SU-DHL-6 (cell line): ENCODE measurements at regions not wholly inside any gene's neighbourhood (a gene's known extent, or its start where the extent isn't known, plus 50 kb on each side); places are given as distances from the start of the nearest gene placed in this dataset.
A peak's percentile ranks its signal among the peaks of the same experiment; 100 is the strongest.
"Not testable (repeated sequence)": the region's sequence is repeated elsewhere in the genome, so short reads cannot be mapped to it uniquely, and the experiment has no call there.

Source experiments
- H2AFZ ChIP-seq: fragments of 200-600 bp; sonication (generic); 2 replicates; pipeline ENCODE4 v1.6.1; 2014; ENCODE audit warnings: low read depth, mild to moderate bottlenecking, moderate library complexity, mixed read lengths, antibody characterized with exemption, low read length; ENCODE audit not compliant: severe bottlenecking
- H3F3A ChIP-seq: fragments of 200-600 bp; shearing (Covaris generic); 2 replicates; pipeline ENCODE4 v1.6.0; 2016; ENCODE audit warnings: antibody characterized with exemption, mild to moderate bottlenecking; ENCODE audit not compliant: insufficient read depth
- H3K27ac ChIP-seq: fragments of 200-600 bp; sonication (generic); 2 replicates; pipeline ENCODE4 v1.5.1; 2016; ENCODE audit warnings: low read depth, mild to moderate bottlenecking, low read length, moderate library complexity, mixed read lengths
- H3K27me3 ChIP-seq: fragments of 200-600 bp; sonication (generic), shearing (Covaris generic); 2 replicates; pipeline ENCODE4 v1.6.0; 2014; ENCODE audit warnings: mild to moderate bottlenecking, low read length
- H3K36me3 ChIP-seq: fragments of 200-600 bp; sonication (generic); 2 replicates; pipeline ENCODE4 v1.6.1; 2014; ENCODE audit warnings: mild to moderate bottlenecking, low read length, mixed read lengths
- H3K4me2 ChIP-seq: fragments of 300-600, 200-600 bp; shearing (Covaris generic), sonication (generic); 2 replicates; pipeline ENCODE4 v1.6.0; 2014; ENCODE audit warnings: low read length, low read depth, mild to moderate bottlenecking; ENCODE audit not compliant: poor library complexity, severe bottlenecking
- H3K4me3 ChIP-seq: fragments of 200-600 bp; sonication (generic); 2 replicates; pipeline ENCODE4 v1.5.1; 2014; ENCODE audit warnings: antibody characterized with exemption, low read length, mild to moderate bottlenecking, mixed read lengths; ENCODE audit not compliant: insufficient read depth, poor library complexity, severe bottlenecking
- H3K79me2 ChIP-seq: fragments of 200-600 bp; sonication (generic); 2 replicates; pipeline ENCODE4 v1.6.1; 2014; ENCODE audit warnings: mild to moderate bottlenecking, low read length, moderate library complexity; ENCODE audit not compliant: insufficient read depth
- H3K9ac ChIP-seq: fragments of 200-600 bp; sonication (generic); 2 replicates; pipeline ENCODE4 v1.7.0; 2014; ENCODE audit warnings: mild to moderate bottlenecking, low read length
- H3K9me2 ChIP-seq: fragments of 200-600 bp; sonication (generic); replicated peaks from 2 replicates; pipeline ENCODE4 v1.6.1; 2014; ENCODE audit warnings: low read length; ENCODE audit not compliant: insufficient read depth
- H3K9me3 ChIP-seq: fragments of 200-600 bp; sonication (generic); 2 replicates; pipeline ENCODE4 v1.6.1; 2014; ENCODE audit warnings: low read length, mixed read lengths; ENCODE audit not compliant: insufficient read depth
- H4K20me1 ChIP-seq: fragments of 200-600 bp; sonication (generic); 2 replicates; pipeline ENCODE4 v1.6.1; 2014; ENCODE audit warnings: low read depth, mild to moderate bottlenecking, antibody characterized with exemption, low read length, moderate library complexity, mixed read lengths
- EZH2phosphoT487 ChIP-seq: fragments of 200-600 bp; sonication (generic), shearing (Covaris generic); conservative IDR thresholded peaks from 2 replicates; pipeline ENCODE4 v1.6.1; 2018; ENCODE audit warnings: mild to moderate bottlenecking, antibody characterized with exemption, low read length, moderate library complexity, mixed read lengths
- TF ChIP-seq, protein P1 (sequence below): fragments of 200-600 bp; sonication (generic); IDR thresholded peaks from one replicate; pipeline ENCODE4 v1.5.1; 2017; ENCODE audit warnings: antibody characterized with exemption, mild to moderate bottlenecking, low read length, moderate library complexity; ENCODE audit not compliant: insufficient read depth, poor library complexity, severe bottlenecking

DNA sequence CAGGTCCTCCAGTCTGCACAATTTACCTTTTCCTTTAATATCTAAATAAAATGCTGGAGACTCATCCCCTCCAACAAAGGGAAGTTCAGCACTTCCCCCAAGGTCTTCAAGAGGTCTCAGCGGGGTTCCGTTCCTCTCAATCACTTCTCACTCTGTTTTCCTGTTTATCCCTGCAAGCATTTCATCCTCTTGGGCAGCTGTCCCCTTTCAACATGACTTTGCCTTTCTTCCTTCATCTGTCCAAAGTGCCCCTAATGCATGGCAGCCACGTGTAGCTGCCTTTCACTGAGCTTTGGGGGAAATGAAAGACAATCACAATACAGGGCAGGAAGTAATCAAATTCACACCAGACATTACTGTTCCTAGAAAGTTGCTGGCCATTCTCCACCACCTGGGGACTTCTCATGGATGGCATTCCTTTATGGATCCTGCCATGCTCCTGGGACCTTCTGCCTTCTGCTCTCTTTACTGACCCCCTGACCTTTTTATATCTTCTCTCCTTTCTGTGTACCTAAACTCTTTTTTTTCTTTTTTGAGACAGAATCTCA, 79.7 kb upstream of the USP9X start:
- Histone ChIP-seq H3F3A (no peaks in the 10 kb centered on the region), H2AFZ (no peak overlapping the region), H3K36me3 (no peaks in the 10 kb centered on the region), H3K79me2 (no peaks in the 10 kb centered on the region), H3K4me2 (no peak overlapping the region), H4K20me1 (no peaks in the 10 kb centered on the region), H3K9ac (no peak overlapping the region), H3K9me3 (no peaks in the 10 kb centered on the region), H3K4me3 (no peak overlapping the region), H3K27me3 (no peaks in the 10 kb centered on the region), H3K9me2 (no peaks in the 10 kb centered on the region), H3K27ac (no peak overlapping the region)
- no peak for TF ChIP-seq EZH2phosphoT487
- TF ChIP-seq, protein P1, sequence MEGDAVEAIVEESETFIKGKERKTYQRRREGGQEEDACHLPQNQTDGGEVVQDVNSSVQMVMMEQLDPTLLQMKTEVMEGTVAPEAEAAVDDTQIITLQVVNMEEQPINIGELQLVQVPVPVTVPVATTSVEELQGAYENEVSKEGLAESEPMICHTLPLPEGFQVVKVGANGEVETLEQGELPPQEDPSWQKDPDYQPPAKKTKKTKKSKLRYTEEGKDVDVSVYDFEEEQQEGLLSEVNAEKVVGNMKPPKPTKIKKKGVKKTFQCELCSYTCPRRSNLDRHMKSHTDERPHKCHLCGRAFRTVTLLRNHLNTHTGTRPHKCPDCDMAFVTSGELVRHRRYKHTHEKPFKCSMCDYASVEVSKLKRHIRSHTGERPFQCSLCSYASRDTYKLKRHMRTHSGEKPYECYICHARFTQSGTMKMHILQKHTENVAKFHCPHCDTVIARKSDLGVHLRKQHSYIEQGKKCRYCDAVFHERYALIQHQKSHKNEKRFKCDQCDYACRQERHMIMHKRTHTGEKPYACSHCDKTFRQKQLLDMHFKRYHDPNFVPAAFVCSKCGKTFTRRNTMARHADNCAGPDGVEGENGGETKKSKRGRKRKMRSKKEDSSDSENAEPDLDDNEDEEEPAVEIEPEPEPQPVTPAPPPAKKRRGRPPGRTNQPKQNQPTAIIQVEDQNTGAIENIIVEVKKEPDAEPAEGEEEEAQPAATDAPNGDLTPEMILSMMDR: no peak

DNA sequence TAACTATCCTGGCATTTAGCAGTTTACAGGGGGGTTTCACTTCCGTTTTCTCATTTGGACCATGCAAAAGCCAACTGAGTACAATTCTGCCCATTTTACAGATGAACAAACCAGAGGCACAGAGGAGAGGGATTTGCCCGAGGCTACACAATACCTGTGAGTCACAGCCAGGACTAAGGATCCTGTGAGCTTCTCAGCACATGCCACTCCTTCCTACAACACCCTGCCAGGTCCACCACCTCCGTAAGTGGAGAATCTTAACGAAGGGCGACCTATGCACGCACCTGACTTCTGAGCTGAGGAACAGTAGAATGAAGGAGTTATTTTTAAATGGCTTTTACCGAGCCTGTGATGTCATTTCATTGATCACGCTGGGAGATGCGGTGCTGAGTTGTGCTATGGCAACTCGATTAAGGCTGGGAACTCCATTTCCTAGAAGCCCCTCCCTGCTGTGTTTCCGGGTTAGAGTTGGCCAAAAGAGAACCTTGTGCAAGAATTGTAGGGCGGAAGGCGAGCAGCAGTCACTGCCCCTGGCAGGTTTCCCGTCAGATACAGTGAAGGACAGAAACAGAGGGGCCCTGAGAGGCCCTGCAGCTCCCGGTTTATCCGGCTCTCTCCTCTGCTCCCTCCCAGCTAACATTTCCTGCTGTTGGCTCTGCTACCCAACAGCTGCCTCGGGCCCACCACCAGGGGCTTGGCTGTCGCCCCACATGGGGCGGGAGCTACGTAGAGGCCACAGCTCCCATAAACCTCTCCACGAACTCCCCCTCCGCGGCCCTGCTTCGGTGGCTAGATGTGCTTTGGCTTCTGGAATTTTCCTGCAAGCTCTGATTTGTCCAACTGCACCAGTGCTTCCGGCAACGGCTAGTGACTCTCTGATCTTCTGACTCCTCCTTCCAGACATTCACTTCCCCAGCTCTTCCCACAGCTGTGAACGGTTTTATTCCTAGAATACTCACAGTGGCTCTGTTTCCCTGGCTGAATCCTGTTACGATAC, 75.1 kb upstream of the USP9X start:
- no peak overlapping the region for H3K27ac ChIP-seq
- H3K79me2 ChIP-seq: no peaks in the 10 kb centered on the region
- H3K9me3 ChIP-seq: no peaks in the 10 kb centered on the region
- no peak overlapping the region for H3K4me3 ChIP-seq
- TF ChIP-seq, protein P1: no peak
- no peaks in the 10 kb centered on the region for H3F3A ChIP-seq
- no peaks in the 10 kb centered on the region for H3K27me3 ChIP-seq
- H4K20me1 ChIP-seq: no peaks in the 10 kb centered on the region
- H3K9me2 ChIP-seq: no peaks in the 10 kb centered on the region
- H3K36me3 ChIP-seq: no peaks in the 10 kb centered on the region
- H2AFZ ChIP-seq: peak overlapping the region; percentile 61
- H3K4me2 ChIP-seq: peak overlapping the region; percentile 41
- H3K9ac ChIP-seq: no peak overlapping the region; the same call in 1 of the 2 replicates

DNA sequence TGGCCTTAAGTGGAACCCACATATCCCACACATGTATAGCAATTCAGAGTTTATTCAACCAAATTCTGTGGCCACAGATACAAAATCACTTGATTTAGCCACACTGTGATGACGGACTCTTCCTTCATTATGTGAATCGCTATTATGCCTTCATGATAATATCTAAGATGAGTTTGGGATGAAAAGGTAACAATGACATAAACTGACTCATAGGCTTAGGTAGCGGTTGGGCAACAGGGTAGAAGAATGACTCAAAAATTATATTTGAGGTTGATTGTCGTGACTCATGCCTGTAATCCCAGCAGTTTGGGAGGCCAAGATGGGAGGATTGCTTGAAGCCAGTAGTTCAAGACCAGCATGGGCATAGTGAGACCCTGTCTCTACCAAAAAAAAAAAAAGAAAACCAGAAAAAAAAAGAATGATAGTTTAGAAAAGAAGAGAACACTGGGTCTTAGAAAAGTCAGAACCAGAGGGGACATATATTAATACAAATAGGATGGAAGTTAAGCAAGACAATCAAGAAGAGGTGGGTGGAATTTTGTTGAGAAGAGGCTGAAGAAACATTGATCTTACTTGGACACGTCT, 70.4 kb upstream of the USP9X start:
- Histone ChIP-seq H3K9ac (no peak overlapping the region), H2AFZ (no peak overlapping the region), H3K36me3 (no peaks in the 10 kb centered on the region), H3K79me2 (no peaks in the 10 kb centered on the region), H3F3A (no peaks in the 10 kb centered on the region), H3K9me2 (no peaks in the 10 kb centered on the region), H3K27ac (no peak overlapping the region), H3K4me3 (no peak overlapping the region), H3K4me2 (no peak overlapping the region), H4K20me1 (no peaks in the 10 kb centered on the region), H3K9me3 (no peaks in the 10 kb centered on the region), H3K27me3 (no peaks in the 10 kb centered on the region)
- no peak for TF ChIP-seq EZH2phosphoT487
- TF ChIP-seq, protein P1: no peak

DNA sequence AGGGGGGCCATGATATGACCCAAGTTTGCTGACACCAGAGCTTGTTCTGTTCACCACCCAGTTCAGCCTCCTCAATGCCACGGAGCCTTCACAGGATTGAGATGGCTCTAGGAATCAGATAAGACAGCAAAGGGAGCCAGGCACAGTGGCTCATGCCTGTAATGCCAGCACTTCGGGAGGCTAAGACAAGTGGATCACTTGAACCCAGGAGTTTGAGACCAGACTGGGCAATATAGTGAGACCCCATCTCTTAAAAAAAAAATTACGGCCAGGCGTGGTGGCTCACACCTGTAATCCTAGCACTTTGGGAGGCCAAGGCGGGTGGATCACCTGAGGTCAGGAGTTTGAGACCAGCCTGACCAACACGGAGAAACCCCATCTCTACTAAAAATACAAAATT, 67.5 kb upstream of the USP9X start:
- H3K79me2 ChIP-seq, H3F3A ChIP-seq, H3K9me2 ChIP-seq, H3K27ac ChIP-seq, H3K27me3 ChIP-seq, H2AFZ ChIP-seq, H3K4me3 ChIP-seq, H3K36me3 ChIP-seq, H3K9me3 ChIP-seq, H3K9ac ChIP-seq, H3K4me2 ChIP-seq, H4K20me1 ChIP-seq: not testable (repeated sequence)

DNA sequence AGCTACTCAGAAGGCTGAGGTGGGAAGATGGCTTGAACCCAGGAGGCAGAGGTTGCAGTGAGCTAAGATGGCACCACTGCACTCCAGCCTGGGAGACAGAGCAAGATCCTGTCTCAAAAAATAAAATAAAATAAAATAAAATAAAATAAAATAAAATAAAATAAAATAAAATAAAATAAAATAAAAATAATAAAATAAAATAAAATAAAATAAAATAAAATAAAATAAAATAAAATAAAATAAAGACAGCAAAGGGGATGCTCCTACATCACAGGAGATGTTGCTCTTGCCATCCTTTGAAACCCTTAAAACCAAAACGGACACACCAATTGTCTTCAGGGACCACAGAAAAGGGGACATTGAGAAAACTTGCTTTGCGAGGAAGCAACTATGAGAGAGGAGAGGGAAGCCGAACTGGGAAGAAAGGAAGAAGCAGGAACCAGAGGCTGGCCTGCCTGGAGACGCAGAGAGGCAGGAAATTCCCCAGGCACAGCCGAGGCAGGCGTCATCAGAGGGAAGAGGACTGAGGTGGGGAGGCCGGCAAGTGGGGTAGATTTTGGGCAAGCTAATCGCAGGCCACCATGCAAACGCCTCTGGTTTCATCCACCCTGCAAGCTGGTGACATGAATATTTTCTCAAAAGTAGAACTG, 66.7 kb upstream of the USP9X start:
- H3K79me2 ChIP-seq, H2AFZ ChIP-seq, H3K9me3 ChIP-seq, H3K36me3 ChIP-seq, H3K9me2 ChIP-seq, H3K9ac ChIP-seq, H3K27ac ChIP-seq, H4K20me1 ChIP-seq, H3K4me2 ChIP-seq, H3F3A ChIP-seq, H3K4me3 ChIP-seq, H3K27me3 ChIP-seq: not testable (repeated sequence)
